ENCODE measurements at regions not wholly inside any gene's neighbourhood (a gene's known extent, or its start where the extent isn't known, plus 50 kb on each side); places are given as distances from the start of the nearest gene placed in this dataset.

GRCh38 chr5:152303841-152304240 is 101.2 kb downstream of the NMUR2 start:
- TF ChIP-seq, protein P1, sequence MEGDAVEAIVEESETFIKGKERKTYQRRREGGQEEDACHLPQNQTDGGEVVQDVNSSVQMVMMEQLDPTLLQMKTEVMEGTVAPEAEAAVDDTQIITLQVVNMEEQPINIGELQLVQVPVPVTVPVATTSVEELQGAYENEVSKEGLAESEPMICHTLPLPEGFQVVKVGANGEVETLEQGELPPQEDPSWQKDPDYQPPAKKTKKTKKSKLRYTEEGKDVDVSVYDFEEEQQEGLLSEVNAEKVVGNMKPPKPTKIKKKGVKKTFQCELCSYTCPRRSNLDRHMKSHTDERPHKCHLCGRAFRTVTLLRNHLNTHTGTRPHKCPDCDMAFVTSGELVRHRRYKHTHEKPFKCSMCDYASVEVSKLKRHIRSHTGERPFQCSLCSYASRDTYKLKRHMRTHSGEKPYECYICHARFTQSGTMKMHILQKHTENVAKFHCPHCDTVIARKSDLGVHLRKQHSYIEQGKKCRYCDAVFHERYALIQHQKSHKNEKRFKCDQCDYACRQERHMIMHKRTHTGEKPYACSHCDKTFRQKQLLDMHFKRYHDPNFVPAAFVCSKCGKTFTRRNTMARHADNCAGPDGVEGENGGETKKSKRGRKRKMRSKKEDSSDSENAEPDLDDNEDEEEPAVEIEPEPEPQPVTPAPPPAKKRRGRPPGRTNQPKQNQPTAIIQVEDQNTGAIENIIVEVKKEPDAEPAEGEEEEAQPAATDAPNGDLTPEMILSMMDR (IDR thresholded peaks at IDR 0.05), result no peak
- TF ChIP-seq ZFX (IDR thresholded peaks at IDR 0.05; ENCODE audit: borderline replicate concordance), result no peak

All from 22Rv1 (cell line).